NCI-H345 (cell line): ENCODE measurements at regions not wholly inside any gene's neighbourhood (a gene's known extent, or its start where the extent isn't known, plus 50 kb on each side); places are given as distances from the start of the nearest gene placed in this dataset.
"Not testable (repeated sequence)": the region's sequence is repeated elsewhere in the genome, so short reads cannot be mapped to it uniquely, and the experiment has no call there.

Experiments used
- DNase-seq: peaks from one replicate; lab custom pipeline; 2025; lab: John Stamatoyannopoulos, UW

- not testable (repeated sequence) for DNase-seq
Measured at GRCh38 chr13:109398071-109398470, 388.3 kb downstream of the IRS2 start.

DNA sequence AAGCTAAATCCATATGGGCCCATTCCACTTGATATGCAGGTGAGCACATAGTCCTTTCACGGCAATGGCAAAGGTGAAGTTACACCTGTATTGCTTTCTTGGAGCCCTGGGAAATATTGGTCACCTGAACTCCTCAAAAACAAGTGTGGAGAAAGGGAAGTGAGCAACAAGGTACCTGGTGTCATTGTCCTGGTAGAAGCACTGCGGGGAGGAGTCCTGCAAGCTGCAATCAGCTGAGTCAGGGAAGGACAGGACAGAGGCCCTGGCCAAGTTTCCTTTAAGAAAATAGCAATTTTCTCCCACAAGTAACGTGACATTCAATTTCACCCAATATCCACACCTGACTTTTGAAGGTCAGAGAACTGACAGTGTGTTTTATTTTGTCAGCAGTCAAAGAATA, 389.1 kb downstream of the IRS2 start:
- no peak for DNase-seq

- no peak for DNase-seq
Measured at GRCh38 chr13:109396266-109396665, 390.1 kb downstream of the IRS2 start.

- DNase-seq = no peak
Measured at GRCh38 chr13:109395014-109395413, 391.4 kb downstream of the IRS2 start.

DNA sequence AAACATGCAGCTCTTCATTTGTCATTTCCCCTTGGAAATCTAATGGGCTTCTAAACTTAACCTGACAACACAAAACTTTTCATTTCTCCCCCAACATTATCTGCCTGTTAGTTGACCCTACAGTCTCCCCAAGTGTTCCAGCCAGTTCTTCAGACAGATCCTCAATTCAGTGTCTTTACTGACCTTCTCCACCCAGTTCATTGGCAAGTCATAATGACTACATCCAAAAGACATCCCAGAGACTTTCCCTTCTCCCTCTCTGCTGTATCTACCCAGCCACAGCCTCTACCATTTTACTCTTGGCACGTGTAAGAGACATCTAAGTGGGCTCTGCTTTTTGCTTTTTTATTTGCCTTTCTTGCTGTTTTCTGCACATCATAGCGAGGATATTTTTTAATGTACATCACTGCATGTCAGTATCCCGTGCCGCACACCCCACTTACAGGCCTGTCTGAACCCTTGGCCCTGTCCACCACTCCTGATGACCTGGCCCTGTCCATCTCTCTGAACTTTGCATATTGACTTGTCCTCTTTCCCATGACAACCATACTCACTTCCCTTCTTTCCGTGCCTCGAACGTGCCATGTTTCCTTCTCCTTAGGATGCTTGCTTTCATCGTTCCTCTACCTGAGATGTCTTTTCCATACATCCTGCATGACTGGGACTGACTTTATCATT, 391.9 kb downstream of the IRS2 start:
- DNase-seq = no peak

DNA sequence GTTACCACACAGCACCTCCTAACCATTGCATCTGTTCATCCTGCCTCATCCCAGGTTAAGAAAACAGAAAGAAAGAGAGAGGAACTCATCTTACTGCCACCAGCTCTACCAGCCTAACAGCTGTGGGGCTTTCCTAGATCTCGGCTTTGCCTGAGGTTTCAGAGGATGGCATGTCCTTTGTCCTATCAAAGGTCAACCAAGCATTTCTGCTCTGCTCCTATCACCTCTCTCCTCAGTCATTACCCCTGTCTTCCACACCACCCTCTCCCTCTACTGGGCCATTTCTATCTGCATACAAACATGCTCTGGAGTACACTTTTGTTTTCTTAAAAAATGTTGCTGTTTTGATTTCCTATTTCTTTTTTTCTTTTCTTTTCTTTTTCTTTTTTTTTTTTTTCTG, 393.3 kb downstream of the IRS2 start:
- no peak for DNase-seq

DNA sequence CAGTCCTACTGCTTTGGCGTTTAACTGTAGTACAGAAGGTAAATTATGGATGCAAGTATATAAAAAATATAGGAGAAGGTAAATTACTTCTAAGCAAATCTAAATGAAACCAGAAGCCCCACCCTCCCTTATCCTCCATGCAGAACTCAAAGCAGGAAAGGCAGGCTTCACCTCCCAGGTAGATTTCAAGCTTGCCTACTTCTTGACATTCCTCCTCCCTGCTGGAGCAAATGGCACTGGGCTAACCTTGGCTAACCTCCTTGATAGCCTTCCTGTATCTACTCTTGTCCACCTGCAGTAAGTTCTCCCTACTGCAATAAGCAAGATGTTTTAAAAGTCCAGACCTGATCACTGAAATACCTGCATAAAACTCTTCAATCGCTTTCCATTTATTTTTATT, 396.0 kb downstream of the IRS2 start:
- DNase-seq = no peak

GRCh38 chr13:109389892-109390345, 396.5 kb downstream of the IRS2 start:
- DNase-seq = no peak

GRCh38 chr13:109389456-109389855, 396.9 kb downstream of the IRS2 start:
- no peak for DNase-seq

GRCh38 chr13:109387471-109387870, 398.9 kb downstream of the IRS2 start:
- DNase-seq = no peak

- DNase-seq = no peak
Measured at GRCh38 chr13:109385242-109385560, 401.2 kb downstream of the IRS2 start.

GRCh38 chr13:109384491-109385241, 401.7 kb downstream of the IRS2 start:
- DNase-seq = no peak

DNA sequence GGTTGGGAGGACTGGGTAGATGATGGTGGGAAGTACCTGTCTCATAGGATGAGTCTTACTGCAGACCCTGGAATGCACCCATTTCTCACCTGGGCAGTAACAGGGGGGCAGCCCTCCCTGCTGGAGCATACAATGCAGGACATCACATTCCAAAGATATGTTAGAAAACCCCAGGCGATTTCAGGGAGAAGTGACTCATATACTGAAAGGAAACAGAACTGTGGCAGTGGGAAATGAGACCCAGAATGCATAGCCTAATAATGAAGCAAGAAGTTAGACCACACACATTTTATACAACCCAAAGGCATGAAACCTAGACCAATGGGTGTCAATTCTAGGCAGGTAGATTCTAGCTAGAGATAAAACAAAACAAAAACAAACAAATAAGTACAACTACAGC, 402.7 kb downstream of the IRS2 start:
- DNase-seq = no peak

- DNase-seq = no peak
Measured at GRCh38 chr13:109381546-109382180, 404.7 kb downstream of the IRS2 start.

DNA sequence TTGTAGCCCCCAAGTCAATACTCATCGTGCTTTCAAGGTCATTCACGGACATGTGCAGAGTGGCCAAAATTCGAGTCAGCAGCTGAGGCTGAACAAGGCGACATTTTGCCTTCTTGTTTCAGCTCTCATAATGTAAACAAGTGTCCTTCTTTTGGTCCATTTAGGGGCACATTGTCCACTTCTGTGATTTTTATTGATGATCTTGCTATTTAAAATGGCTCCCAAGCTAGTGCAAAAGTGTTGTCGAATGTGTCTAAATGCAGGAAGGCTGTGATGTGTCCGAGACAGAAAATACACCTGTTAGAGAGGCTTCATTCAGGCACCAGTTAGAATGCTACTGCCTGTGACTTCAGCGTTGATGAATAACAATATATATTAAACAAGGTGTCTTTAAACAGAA, 405.9 kb downstream of the IRS2 start:
- DNase-seq = no peak

DNA sequence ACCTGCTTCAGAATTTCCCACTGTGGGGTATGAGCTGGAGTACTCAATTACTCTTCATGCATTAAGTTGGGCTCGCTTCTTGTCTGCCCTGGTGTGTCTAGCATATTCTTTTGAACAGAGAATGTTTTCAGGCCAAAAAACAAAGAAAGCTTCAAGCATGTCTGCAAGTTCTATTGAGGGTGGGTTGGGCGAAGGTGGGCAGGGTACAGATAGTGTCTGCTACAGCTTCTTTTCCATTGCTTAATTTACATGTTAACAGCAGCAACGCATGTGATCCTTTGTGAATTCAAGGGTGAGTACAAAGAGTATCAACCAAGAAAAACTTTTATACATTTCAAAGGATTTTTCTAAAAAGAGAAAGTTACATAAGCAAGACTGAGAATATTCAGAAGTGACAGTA, 406.5 kb downstream of the IRS2 start:
- no peak for DNase-seq

DNA sequence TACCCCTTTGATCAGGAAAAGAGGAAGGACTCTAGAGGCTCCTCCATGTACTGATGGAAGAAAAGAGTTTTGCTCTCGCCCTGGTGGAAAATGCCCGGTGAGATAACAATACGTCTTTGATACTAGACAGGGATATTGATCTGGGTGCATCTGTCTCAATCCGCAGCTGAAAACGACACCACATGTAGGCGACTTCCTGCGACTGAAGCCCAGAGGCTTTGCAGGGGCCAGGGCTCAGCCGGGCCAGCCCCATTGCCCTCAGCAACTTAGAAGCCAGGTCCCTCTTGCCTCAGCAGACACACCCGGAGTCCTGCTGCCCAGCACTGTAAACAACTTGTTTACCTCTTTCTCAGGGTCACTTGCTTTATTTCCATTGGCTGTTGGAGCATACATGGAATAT, 409.4 kb downstream of the IRS2 start:
- DNase-seq = no peak

DNA sequence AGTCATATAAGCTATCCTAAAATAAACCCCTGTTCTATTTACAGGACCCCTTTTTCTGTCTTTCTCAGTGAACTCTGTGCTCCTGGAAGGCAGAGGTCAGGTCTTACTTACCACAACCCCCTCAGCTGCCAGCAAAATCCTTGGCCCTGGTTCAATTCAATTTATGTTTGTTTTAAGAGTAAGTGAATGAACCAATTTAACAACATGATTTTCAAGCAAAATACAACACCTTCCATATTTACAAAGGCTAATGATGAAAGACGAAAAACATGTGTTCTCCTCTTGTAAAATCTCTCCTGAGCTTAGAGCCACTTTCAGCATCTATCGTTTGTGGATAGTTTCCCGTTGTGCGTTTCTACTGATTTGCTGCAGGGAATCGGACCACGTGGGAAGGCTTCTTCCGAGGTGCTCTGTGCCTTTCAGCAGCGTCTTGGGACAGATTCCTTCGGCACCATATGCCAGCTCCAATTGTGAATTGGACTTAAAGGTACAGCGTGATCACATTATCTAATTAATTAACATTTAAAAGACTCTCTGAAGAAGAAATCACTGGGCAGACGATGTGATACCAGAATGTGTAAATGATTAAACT, 411.7 kb downstream of the IRS2 start:
- DNase-seq = no peak

DNA sequence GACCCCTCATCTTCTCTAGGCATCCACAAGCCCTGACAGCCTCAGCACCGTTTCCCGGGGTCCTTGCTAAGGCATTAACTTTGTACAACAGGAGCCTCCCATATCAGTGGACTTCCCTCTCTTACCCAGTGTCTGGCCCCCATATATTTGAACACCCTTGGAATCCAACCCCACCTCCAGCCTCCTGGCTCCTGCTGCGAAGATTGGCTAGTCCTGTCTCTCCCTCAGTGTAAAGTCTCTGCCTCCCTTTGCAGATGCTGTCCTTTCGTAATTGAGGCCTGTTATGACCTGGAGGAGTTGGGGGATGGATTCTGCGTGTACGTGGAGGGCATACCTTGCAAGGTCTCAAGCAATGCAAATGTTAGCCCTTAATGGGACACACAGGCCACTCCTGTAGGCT, 413.7 kb downstream of the IRS2 start:
- no peak for DNase-seq

DNA sequence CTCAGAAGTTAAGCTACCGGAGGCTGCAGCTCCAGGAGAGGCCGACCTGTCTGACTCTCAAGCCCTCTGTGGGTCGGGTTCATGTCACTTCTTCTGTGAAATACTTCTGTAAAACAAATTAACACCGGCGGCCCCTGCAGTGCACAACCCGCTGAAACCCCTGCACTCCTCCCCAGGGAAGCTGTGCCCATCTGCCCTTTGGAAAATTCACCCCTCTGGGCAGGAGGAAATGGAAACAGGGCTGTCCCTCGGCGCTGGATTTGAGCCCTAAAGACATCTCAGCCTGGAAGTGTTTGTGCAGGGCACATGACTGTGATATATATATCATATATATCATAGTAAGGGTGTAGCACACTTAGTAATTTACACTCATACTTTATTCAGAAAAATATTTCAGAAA, 415.3 kb downstream of the IRS2 start:
- no peak for DNase-seq

GRCh38 chr13:109370496-109370895, 415.9 kb downstream of the IRS2 start:
- no peak for DNase-seq

DNA sequence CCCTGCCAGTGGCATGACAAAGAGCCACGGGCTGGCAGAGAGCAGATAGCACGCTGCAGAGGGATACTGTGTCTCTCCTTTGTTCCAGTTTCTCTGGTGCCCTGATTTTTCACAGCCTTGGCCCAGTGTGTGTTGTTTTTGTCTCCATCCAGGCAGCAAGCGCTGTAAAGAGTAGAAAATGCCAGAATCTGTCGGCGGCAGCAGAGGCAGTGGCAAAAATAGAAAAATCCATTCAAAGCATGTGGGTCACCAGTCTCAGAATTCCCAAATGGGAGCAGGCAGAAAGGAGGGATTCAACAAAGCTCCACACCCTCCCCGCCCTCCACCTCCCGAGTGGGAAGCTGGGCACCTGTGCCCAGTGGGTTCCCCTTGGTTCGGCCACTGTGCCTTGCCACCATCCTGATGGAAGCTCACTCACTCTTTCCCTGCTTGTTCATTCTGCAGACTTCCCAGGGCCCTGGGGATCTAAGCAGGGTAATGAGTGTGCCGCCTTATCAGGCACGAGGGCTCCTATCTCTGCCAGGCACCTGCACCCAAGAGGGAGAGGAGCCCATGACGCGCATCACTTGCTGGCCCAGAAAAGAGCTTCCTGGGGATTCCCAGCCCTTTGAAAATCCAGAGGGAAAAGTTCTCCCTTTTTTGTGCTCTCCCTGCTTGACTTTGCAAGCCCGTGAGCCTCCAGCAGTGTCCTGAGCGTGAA, 416.9 kb downstream of the IRS2 start:
- no peak for DNase-seq
